Posterior vena cava (tissue), 2 donors: ENCODE measurements at regions not wholly inside any gene's neighbourhood (a gene's known extent, or its start where the extent isn't known, plus 50 kb on each side); places are given as distances from the start of the nearest gene placed in this dataset.
"Not testable (repeated sequence)": the region's sequence is repeated elsewhere in the genome, so short reads cannot be mapped to it uniquely, and the experiment has no call there.

Source experiments
- DNase-seq: peaks from one replicate; pipeline ENCODE4 v3.0.0-alpha.2; 2020; ENCODE audit warnings: low spot score
- intact Hi-C, 2 donors: fragments of 100-400 bp; cut with DNase I; formaldehyde crosslinking; loops; one replicate each; pipeline versions ENCODE4 v1.14.1 to v1.14.2; 2022 to 2023
- donor health status: DM: yes; HTN: yes; CAD: no.
- donor health status: DM: yes; HTN: yes; CAD: no.

DNA sequence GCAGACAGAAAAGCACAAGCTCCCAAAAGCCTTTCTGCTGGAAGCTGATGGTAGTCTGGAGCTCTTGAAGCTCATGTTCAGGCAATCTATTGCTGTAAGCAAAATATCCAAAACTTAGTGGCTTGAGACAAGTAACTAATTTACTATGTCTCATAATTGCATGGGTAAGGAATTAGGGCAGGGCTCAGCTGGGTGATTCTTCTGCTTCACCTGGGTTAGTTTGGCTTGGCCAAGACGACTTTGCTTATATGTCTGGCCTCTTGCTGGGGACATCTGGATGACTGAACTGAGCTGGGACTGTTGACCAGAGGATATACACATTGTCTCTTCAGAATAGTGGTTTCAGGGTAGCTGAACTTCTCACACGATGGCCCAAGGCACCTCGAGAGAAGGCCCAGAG is 96.8 kb upstream of the WSCD1 start:
- intact Hi-C loops = no loop called here
- no peak for DNase-seq

DNA sequence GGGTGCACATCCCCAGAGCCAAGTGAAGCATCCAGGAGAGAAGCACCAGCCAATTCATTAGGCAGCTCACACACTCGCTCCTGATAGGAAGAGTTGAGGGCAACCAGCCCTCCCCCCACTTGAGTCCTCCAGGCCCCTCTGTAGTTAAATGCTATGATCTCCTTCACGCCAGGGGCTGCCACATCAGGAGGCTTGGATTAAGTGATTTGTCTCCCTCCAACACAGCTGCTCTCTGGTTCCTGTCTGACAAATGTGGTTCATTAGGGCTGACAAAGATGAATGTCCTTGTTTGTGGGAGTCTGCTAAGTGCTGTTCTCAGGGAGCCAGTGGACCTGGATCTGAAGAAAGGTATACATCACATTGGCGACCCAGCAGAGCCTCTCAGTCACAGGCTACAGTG is 94.5 kb upstream of the WSCD1 start:
- DNase-seq = no peak
- intact Hi-C loops = no loop called here

DNA sequence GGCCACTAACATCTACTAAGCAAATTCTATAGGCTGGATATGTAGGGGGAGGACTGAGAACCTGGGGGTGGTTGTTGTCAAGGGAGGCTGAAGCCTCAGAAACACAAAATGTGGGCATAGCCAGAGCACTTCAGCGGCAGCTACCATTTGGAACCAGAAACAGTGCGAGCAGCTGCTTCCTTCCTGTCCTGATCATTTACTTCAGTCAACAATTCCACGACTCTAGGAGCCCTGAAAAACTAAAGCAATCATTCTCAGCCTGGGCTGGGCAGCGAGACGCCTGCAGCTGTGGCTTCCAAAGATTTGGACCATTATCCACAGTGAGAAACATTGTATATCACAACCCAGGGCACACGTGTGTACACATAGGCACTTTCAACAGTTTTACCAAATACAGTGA is 93.9 kb upstream of the WSCD1 start:
- no peak for DNase-seq
- intact Hi-C loops = no loop called here

DNA sequence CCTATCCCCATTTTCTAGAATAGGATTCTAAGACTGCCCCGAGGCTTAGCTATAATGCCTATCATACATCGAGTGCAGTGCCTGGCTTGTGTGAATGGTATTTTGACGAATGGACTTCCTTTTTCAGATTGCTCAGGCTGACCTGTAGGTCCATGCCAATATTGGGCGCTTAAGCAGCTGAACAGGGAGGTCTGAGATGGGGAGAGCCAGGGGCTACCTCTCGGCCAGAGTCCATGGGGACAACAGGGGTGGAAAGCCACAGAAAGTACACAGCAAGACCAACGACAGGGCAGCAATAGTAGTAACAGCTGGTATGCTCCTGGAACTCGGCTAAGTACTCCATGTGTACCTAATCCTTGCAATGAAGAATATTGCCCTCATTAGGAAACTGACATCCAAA is 91.7 kb upstream of the WSCD1 start:
- DNase-seq = no peak
- intact Hi-C loops = no loop called here

DNA sequence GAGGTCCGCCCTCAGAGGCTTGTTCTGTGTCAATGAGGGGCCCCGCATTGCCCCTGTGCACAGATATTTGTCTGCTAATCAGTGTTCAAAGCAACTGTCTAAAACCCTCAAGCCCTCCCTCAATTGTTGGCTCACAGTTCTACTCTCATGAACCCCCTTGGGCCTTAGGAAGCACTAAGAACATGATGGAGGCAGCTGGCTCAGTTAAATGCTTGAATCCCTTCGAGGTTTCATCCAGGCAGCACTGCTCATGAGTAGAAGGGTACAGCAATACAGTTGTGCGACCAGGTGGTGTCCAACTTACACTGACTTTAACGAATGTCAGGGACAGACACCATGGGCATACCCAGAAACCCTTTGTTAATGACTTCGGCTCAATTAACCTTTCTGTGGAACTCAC is 89.2 kb upstream of the WSCD1 start:
- intact Hi-C loops = no loop called here
- DNase-seq = no peak

- intact Hi-C loops = no loop called here
- DNase-seq = no peak
These were observed 83.5 kb upstream of the WSCD1 start for GRCh38 chr17:5986644-5987043.

DNA sequence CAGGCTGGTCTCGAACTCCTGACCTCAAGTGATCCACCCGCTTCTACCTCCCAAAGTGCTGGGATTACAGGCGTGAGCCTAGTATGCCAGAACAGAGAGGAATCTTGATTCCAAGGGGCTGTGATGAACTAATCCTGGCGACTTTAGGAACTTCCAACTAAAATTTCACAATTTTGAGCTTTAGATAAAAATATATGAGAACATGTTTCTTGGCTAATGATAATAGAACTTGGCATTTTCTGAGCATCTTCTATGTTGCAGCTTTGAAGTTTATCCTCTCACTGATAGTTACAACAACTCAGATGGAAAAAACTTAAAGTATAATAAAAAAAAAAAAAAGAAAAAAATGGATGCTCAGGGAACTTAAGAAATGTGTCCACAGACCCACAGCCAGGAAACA is 69.8 kb upstream of the WSCD1 start:
- intact Hi-C loops = no loop called here
- DNase-seq = no peak

GRCh38 chr17:6003221-6003620 is 67.0 kb upstream of the WSCD1 start:
- intact Hi-C loops, DNase-seq: not testable (repeated sequence)

DNA sequence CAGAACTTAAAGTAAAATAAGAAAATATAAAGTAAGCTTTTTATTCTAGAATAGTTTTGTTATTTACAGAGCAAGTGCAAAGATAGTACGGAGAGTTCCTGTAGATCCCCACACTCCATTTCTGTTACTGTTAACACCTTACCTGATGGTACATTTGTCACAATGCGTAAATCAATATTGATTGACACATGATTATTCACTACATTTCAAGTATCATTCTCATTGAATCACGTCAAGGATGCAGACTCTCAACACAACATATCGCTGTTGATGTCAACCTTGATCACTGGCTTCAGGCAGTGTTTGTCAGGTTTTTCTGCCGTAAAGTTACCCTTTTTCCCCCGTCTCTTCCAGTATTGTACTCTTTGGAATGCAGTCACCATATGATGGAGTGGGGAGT is 64.2 kb upstream of the WSCD1 start:
- DNase-seq = no peak
- intact Hi-C loops = no loop called here

DNA sequence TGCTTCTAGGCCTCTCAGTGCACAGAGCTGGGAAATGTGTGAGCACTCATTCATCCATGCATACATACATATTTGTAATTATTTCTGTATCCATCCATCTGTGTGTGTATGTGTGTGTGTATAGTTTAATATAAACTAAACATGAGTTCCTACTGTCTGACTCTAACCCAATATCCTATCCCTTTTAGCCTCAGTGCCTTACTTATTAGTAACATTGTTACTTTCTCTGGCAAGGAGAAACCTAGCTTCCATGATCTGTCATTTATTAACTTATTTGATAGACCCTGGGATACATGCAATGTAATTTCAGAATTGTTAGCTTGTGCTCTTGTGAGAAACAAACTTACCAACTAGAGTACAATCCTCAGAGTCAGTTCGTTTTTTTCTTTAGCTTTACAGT is 59.0 kb upstream of the WSCD1 start:
- DNase-seq = no peak
- intact Hi-C loops = no loop called here

DNA sequence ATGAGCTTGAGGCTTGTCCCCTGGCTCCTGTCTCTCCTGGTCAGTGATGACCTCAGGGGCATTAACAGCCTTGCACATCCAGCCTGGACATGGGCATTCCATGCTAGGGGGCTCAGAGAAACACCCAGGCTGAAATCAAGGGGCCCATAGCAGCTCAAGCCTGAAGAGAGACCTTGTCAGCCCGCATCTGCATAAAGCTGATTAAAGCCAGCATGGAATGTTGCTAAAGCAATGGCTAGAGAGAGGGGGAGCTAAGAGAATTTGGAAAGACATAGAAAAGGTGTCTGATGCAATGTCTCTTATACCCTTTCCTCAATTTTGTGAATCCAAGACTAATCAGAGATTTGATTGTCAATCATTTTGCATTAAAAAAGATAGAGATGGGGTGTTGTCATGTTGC is 51.4 kb upstream of the WSCD1 start:
- intact Hi-C loops = loop anchor here in 1 of 2 donors (2.0 kb wide), 1 partner anchor 22 kb away; no protein-coding TSS in a partner anchor
- no peak for DNase-seq

GRCh38 chr17:6019959-6020358 is 50.2 kb upstream of the WSCD1 start:
- intact Hi-C loops = loop anchor here in 1 of 2 donors (2.0 kb wide), 1 partner anchor 21 kb away; no protein-coding TSS in a partner anchor
- DNase-seq = no peak

GRCh38 chr17:6020376-6021010 is 49.7 kb upstream of the WSCD1 start:
- intact Hi-C loops = no loop called here
- DNase-seq = no peak
